GM19438 (cell line): ENCODE measurements at regions not wholly inside any gene's neighbourhood (a gene's known extent, or its start where the extent isn't known, plus 50 kb on each side); places are given as distances from the start of the nearest gene placed in this dataset.

Source experiments
- ATAC-seq: cut with Tn5 transposase; IDR thresholded peaks from one replicate; pipeline ENCODE4 v1.9.1; 2021; ENCODE audit warnings: low read depth; ENCODE audit not compliant: unreplicated experiment

- ATAC-seq = no peak
These were observed 91.0 kb upstream of the KCNA3 start for GRCh38 chr1:110765640-110766335.

- no peak for ATAC-seq
These were observed 88.4 kb upstream of the KCNA3 start for GRCh38 chr1:110763149-110763548.

DNA sequence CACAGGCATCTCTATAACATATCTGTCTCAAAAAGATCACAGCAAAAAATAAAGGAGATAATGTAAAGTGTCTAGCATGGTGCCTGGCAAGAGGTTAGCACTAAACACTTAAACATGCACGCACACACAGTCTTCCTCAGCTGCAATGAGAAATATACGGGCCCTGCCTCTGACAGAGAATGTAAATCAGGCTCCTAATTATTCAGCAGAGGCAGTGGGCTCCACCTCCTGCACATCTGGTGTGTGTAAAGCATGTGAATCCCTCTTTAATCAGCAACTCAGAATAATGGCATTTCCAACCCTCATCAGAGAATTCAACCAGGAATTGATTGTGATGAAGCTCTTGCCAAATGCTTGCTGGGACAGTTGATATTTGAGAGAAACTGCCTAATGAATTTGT is 85.6 kb upstream of the KCNA3 start:
- ATAC-seq = no peak

DNA sequence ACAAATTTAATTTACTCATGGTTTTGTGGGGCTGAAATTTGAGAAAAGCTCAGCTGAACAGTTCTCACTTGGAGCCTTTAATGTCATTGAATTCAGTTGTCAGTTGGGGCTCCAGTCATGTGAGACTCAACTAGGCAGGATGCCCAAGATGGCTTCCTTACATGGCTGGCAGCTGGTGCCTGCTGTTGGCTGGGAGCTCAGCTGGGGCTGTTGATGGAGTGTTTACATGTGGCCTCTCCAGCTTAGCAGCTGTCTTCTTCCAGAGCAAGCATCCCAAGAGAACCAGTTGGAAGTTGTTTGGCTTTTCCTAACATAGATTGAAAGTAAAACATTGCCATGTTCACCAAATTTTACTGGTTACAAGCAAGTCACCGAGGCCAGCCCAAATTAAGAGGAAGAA is 81.8 kb upstream of the KCNA3 start:
- no peak for ATAC-seq

GRCh38 chr1:110752941-110753725 is 78.4 kb upstream of the KCNA3 start:
- ATAC-seq = no peak

DNA sequence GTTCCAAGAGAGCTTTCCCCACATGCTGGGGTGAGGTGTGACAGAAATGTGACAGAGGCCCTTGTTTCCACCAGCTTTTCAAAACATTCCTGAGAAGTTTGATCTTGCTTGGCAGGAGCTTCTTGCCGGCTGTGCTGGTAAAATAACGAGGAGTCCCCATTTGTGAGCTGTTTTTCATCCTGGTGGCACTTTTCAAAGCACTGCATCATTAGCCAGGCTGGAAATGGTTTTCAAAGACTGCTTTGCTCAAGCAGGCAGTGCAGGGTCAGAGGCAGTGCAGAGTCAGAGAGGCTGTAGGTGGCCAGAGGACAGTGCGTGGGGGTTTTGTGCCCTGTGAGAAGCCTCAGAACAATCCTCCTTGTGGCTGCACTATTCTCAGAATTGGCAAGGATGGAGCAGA is 75.8 kb upstream of the KCNA3 start:
- no peak for ATAC-seq

DNA sequence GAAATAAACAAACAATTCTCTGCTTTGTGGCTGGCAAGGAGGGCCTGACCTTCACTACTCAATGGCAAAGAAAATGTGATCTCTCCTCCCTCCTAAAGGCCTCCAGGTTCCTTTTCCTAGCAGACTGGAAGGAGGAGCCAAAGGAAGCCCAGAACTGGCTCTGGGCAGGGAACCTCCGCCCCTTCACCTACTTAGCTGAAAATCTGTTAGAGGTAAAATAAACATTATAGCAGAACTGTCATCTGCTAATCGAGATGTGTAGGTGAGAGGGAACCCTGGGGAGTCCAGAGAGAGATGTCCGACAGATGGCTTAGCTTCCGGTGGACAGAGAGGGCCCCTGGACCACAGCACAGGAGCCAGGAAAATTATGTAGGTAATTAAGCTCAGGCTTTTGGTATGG is 75.2 kb upstream of the KCNA3 start:
- ATAC-seq = no peak

DNA sequence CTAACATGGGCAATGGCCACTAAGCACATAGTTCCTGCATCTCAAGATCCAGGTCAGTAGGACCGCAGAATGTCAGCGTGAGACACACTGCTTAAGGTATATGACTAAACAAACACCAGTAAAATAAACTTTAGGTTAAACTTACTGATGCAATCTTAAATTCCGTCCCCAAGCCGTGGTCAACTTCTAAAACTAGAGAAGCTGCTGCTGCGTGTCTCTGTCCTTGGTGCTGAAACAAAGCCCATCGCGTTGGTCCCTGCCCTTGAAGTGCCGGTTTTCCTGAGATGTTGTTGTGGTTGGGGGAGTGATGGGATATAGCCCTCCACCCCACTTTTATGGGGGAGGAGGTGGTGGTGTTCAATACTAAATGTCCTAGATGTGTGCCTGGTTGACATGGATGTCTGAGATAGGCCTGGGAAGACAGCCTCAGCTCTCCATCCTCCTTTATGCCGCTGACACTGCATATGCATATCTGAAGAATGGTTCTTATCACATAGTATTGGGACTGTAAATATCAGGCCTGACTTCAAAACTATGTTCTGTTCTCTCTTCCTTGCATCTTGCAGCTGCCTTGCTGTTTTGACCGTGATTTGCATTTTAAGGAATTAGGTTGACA is 72.0 kb upstream of the KCNA3 start:
- no peak for ATAC-seq

- ATAC-seq = no peak
These were observed 68.7 kb upstream of the KCNA3 start for GRCh38 chr1:110743397-110743796.

DNA sequence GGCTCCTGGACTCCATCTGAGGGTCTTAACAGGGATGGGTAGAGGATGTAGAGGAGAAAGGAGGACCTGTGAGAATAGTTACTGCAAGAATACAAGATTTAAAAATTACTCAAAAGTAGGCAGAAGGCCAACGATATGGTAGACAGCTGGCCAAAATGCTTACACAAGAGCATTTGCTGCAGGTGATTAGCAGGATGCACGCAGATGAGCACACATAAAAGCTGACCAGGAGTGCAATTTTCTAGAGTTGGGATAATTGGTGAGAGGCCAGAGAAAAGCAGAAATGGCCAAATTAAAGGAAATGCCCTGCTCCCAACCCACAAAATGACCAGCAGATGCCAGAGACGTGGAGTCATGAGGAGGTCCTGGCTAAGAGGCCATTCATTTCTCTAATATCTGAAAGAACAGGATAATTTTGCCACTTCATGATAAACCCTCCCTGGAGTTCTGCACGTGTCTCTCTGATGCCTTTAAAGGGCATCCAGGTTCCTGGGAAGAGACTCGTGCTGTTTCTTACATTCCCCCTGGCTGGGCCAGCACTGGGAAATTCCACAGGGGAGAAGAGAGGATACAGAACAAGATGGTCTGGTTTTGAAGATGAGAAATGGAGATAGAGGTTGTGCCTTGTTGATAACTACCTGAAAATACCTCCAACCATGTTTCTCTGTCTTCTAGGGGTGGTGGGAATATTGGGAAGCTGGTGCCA is 62.3 kb upstream of the KCNA3 start:
- ATAC-seq = no peak

- ATAC-seq = no peak
These were observed 59.5 kb upstream of the KCNA3 start for GRCh38 chr1:110734133-110734680.

DNA sequence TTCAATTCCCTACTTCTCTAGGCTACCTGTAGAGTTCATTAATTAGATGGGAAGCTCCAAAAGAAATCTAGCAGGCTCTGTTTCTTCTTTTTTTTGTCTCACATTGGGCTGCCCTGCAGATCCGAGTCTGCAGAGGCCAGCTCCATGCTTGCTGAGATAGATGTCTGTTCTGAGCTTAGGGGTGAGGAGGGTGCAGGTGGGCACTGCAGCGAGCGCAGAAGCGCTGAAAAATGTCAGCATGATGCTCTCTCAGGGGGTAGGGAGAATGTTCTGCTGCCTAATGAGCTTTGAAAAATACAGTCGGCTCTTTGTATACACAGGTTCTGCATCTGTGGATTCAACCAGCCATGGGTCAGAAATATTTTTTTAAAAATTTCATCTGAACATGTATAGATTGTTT is 56.8 kb upstream of the KCNA3 start:
- ATAC-seq = no peak

GRCh38 chr1:110728388-110729001 is 53.8 kb upstream of the KCNA3 start:
- no peak for ATAC-seq

- no peak for ATAC-seq
These were observed 52.5 kb upstream of the KCNA3 start for GRCh38 chr1:110727246-110727645.

GRCh38 chr1:110726755-110727154 is 52.0 kb upstream of the KCNA3 start:
- ATAC-seq = peak; percentile 73
